ENCODE measurements at regions not wholly inside any gene's neighbourhood (a gene's known extent, or its start where the extent isn't known, plus 50 kb on each side); places are given as distances from the start of the nearest gene placed in this dataset.

- no peak overlapping the region for H3K4me3 ChIP-seq (ENCODE audit: low read depth, low read length, poor library complexity, severe bottlenecking)
- H4K20me1 ChIP-seq (ENCODE audit: insufficient read depth, low read length) = no peaks in the 10 kb centered on the region
- H2AFZ ChIP-seq (ENCODE audit: low read length) = no peak overlapping the region
- TF ChIP-seq CTCF (IDR thresholded peaks at IDR 0.05; ENCODE audit: low read length) (no peak), EZH2 (IDR thresholded peaks at IDR 0.05; ENCODE audit: borderline replicate concordance, low read length) (no peak)
- no peaks in the 10 kb centered on the region for H3K36me3 ChIP-seq (ENCODE audit: insufficient read depth, low read length)
- H3K27ac ChIP-seq (ENCODE audit: low read depth, low read length, poor library complexity, severe bottlenecking) = no peak overlapping the region
- H3K9ac ChIP-seq (ENCODE audit: low read length) = no peak overlapping the region
- no peaks in the 10 kb centered on the region for H3K4me1 ChIP-seq (ENCODE audit: insufficient read depth, low read length, severe bottlenecking)
- H3F3A ChIP-seq (ENCODE audit: insufficient read depth, low read length) = no peaks in the 10 kb centered on the region
- H3K9me2 ChIP-seq (ENCODE audit: low read depth, low read length) = no peaks in the 10 kb centered on the region
- H3K27me3 ChIP-seq (ENCODE audit: insufficient read depth, low read length) = no peaks in the 10 kb centered on the region
- H3K79me2 ChIP-seq (ENCODE audit: insufficient read depth, low read length) = no peaks in the 10 kb centered on the region
- H3K4me2 ChIP-seq (ENCODE audit: low read length) = no peak overlapping the region
- H3K9me3 ChIP-seq (ENCODE audit: low read length) = no peaks in the 10 kb centered on the region
Observed at GRCh38 chr13:19093369-19093768, 88.3 kb downstream of the TUBA3C start.

- H3K36me3 ChIP-seq (ENCODE audit: insufficient read depth, low read length) = no peaks in the 10 kb centered on the region
- no peaks in the 10 kb centered on the region for H3K4me1 ChIP-seq (ENCODE audit: insufficient read depth, low read length, severe bottlenecking)
- TF ChIP-seq CTCF (IDR thresholded peaks at IDR 0.05; ENCODE audit: low read length) (no peak), EZH2 (IDR thresholded peaks at IDR 0.05; ENCODE audit: borderline replicate concordance, low read length) (no peak)
- no peak overlapping the region for H3K4me2 ChIP-seq (ENCODE audit: low read length)
- no peak overlapping the region for H3K4me3 ChIP-seq (ENCODE audit: low read depth, low read length, poor library complexity, severe bottlenecking)
- no peak overlapping the region for H2AFZ ChIP-seq (ENCODE audit: low read length)
- no peaks in the 10 kb centered on the region for H3K79me2 ChIP-seq (ENCODE audit: insufficient read depth, low read length)
- no peaks in the 10 kb centered on the region for H3F3A ChIP-seq (ENCODE audit: insufficient read depth, low read length)
- H4K20me1 ChIP-seq (ENCODE audit: insufficient read depth, low read length) = no peaks in the 10 kb centered on the region
- no peaks in the 10 kb centered on the region for H3K27me3 ChIP-seq (ENCODE audit: insufficient read depth, low read length)
- no peaks in the 10 kb centered on the region for H3K9me3 ChIP-seq (ENCODE audit: low read length)
- no peak overlapping the region for H3K27ac ChIP-seq (ENCODE audit: low read depth, low read length, poor library complexity, severe bottlenecking)
- H3K9me2 ChIP-seq (ENCODE audit: low read depth, low read length) = no peaks in the 10 kb centered on the region
- H3K9ac ChIP-seq (ENCODE audit: low read length) = no peak overlapping the region
Observed at GRCh38 chr13:19090495-19090894, 91.1 kb downstream of the TUBA3C start.

- no peak overlapping the region for H3K4me3 ChIP-seq (ENCODE audit: low read depth, low read length, poor library complexity, severe bottlenecking)
Observed at GRCh38 chr13:19089315-19089714, 92.3 kb downstream of the TUBA3C start.

More at GRCh38 chr13:19089315-19089714, 92.3 kb downstream of the TUBA3C start:
- Histone ChIP-seq H3K4me2 (ENCODE audit: low read length) (no peak overlapping the region), H3K27ac (ENCODE audit: low read depth, low read length, poor library complexity, severe bottlenecking) (no peak overlapping the region), H3F3A (ENCODE audit: insufficient read depth, low read length) (no peaks in the 10 kb centered on the region), H3K9ac (ENCODE audit: low read length) (no peak overlapping the region), H3K36me3 (ENCODE audit: insufficient read depth, low read length) (no peaks in the 10 kb centered on the region), H3K79me2 (ENCODE audit: insufficient read depth, low read length) (no peaks in the 10 kb centered on the region), H3K4me1 (ENCODE audit: insufficient read depth, low read length, severe bottlenecking) (no peaks in the 10 kb centered on the region), H3K9me2 (ENCODE audit: low read depth, low read length) (no peaks in the 10 kb centered on the region), H3K27me3 (ENCODE audit: insufficient read depth, low read length) (no peaks in the 10 kb centered on the region), H4K20me1 (ENCODE audit: insufficient read depth, low read length) (no peaks in the 10 kb centered on the region), H2AFZ (ENCODE audit: low read length) (no peak overlapping the region), H3K9me3 (ENCODE audit: low read length) (no peaks in the 10 kb centered on the region)
- TF ChIP-seq CTCF (IDR thresholded peaks at IDR 0.05; ENCODE audit: low read length) (peak; percentile 52; the same call in 1 of the 2 replicates), EZH2 (IDR thresholded peaks at IDR 0.05; ENCODE audit: borderline replicate concordance, low read length) (no peak)
